DND-41 (cell line): ENCODE measurements at regions not wholly inside any gene's neighbourhood (a gene's known extent, or its start where the extent isn't known, plus 50 kb on each side); places are given as distances from the start of the nearest gene placed in this dataset.

Experiments used
- ATAC-seq: fragments of 200-7000 bp; cut with Tn5 transposase; 3 replicates; pipeline ENCODE4 v1.9.1; 2021; ENCODE audit warnings: low read depth; ENCODE audit not compliant: insufficient read depth
- DNase-seq: peaks from one replicate; pipeline ENCODE4 v3.0.0-alpha.2; 2020
- H2AFZ ChIP-seq: 2 replicates; pipeline ENCODE4 v1.6.0; 2012; ENCODE audit warnings: low read depth, low read length
- H3K27ac ChIP-seq: 2 replicates; pipeline ENCODE4 v1.5.1; 2012; ENCODE audit warnings: low read length, inconsistent platforms
- H3K27me3 ChIP-seq: fragments of 200-600 bp; sonication (generic); 2 replicates; pipeline ENCODE4 v1.6.0; 2012; ENCODE audit warnings: low read length, mild to moderate bottlenecking, inconsistent platforms; ENCODE audit not compliant: insufficient read depth, poor library complexity
- H3K36me3 ChIP-seq: 2 replicates; pipeline ENCODE4 v1.5.1; 2012; ENCODE audit warnings: low read length, inconsistent platforms; ENCODE audit not compliant: insufficient read depth
- H3K4me1 ChIP-seq: 2 replicates; pipeline ENCODE4 v1.5.1; 2012; ENCODE audit warnings: mild to moderate bottlenecking, low read length; ENCODE audit not compliant: insufficient read depth
- H3K4me2 ChIP-seq: 2 replicates; pipeline ENCODE4 v1.6.0; 2012; ENCODE audit warnings: mild to moderate bottlenecking, moderate library complexity, low read length, inconsistent platforms; ENCODE audit not compliant: insufficient read depth
- H3K4me3 ChIP-seq, 2 experiments: fragments of 200-600 bp in 1 of 2; shearing (Covaris generic) in 1 of 2; 2 replicates each; pipeline ENCODE4 v1.5.1; 2012 to 2016; ENCODE audit warnings: inconsistent platforms in 2 of 2, low read length in 2 of 2, mild to moderate bottlenecking in 2 of 2, low read depth in 1 of 2, moderate library complexity in 1 of 2
- H3K79me2 ChIP-seq: 2 replicates; pipeline ENCODE4 v1.6.0; 2012; ENCODE audit warnings: low read length, inconsistent platforms; ENCODE audit not compliant: insufficient read depth
- H3K9ac ChIP-seq: 2 replicates; pipeline ENCODE4 v1.6.0; 2012; ENCODE audit warnings: low read depth, mild to moderate bottlenecking, inconsistent platforms, low read length, moderate library complexity
- H3K9me3 ChIP-seq: 2 replicates; pipeline ENCODE4 v1.5.1; 2012; ENCODE audit warnings: low read length, moderate library complexity, mild to moderate bottlenecking, inconsistent platforms; ENCODE audit not compliant: insufficient read depth, severe bottlenecking
- H4K20me1 ChIP-seq: 2 replicates; pipeline ENCODE4 v1.6.0; 2012; ENCODE audit warnings: low read length; ENCODE audit not compliant: insufficient read depth
- EZH2 ChIP-seq: IDR thresholded peaks from 3 replicates; pipeline ENCODE4 v1.6.1; 2012; ENCODE audit warnings: borderline replicate concordance, low read depth, mild to moderate bottlenecking, moderate library complexity, low read length, inconsistent platforms; ENCODE audit not compliant: severe bottlenecking
- TF ChIP-seq, protein P1 (sequence below): IDR thresholded peaks from 2 replicates; pipeline ENCODE4 v1.5.1; 2012; ENCODE audit warnings: borderline replicate concordance, low read length, moderate library complexity, mild to moderate bottlenecking; ENCODE audit not compliant: poor library complexity, severe bottlenecking; ENCODE audit errors: extremely low read depth

DNA sequence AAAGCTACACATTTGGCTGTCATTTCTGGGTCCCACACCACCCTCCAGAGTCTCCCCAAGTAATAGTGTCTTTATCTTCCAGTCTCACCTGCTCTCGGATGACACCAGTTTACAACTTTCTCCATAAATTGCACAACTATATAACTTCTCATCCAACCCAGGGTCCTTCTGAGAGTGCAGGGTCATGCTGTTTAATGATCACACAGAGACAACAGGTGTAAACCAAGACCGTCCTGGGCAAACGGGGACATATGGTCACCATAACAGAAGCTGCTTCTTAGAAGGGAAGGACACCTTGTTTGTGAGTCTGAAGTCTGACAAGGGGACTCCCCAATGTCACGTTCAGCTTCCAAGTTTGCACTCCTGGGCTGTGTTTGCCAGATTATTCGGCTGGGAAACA is 74.3 kb downstream of the MAP1LC3B2 start:
- Histone ChIP-seq H3K9me3 (no peaks in the 10 kb centered on the region), H3K4me1 (no peaks in the 10 kb centered on the region), H3K4me2 (no peak overlapping the region), H3K36me3 (no peaks in the 10 kb centered on the region), H3K79me2 (no peaks in the 10 kb centered on the region), H2AFZ (no peak overlapping the region), H3K27ac (no peak overlapping the region), H3K27me3 (no peaks in the 10 kb centered on the region), H4K20me1 (no peaks in the 10 kb centered on the region), H3K9ac (no peak overlapping the region), H3K4me3 (no peak overlapping the region)
- DNase-seq (no peak), ATAC-seq (no peak)
- TF ChIP-seq EZH2 = no peak
- TF ChIP-seq, protein P1, sequence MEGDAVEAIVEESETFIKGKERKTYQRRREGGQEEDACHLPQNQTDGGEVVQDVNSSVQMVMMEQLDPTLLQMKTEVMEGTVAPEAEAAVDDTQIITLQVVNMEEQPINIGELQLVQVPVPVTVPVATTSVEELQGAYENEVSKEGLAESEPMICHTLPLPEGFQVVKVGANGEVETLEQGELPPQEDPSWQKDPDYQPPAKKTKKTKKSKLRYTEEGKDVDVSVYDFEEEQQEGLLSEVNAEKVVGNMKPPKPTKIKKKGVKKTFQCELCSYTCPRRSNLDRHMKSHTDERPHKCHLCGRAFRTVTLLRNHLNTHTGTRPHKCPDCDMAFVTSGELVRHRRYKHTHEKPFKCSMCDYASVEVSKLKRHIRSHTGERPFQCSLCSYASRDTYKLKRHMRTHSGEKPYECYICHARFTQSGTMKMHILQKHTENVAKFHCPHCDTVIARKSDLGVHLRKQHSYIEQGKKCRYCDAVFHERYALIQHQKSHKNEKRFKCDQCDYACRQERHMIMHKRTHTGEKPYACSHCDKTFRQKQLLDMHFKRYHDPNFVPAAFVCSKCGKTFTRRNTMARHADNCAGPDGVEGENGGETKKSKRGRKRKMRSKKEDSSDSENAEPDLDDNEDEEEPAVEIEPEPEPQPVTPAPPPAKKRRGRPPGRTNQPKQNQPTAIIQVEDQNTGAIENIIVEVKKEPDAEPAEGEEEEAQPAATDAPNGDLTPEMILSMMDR = no peak

DNA sequence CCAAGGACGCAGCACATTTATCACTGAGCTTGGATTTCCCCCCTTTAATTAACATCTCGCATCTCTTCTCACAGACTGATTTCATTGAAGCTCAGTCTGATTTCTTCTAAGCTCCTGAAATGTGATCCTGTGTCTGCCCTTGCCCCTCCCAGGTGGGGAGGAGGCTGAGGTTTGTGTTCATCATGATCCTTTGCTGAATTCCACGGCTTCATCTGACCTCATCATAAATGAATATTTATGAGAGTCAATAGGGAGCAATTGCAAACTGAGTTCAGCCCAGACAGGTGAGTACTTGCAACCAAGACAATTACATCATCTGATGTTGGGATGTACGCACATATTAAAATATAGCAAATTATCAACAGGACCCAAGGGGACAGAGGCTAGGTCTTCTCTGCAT is 72.4 kb downstream of the MAP1LC3B2 start:
- no peaks in the 10 kb centered on the region for H3K4me1 ChIP-seq
- DNase-seq = no peak
- H3K9ac ChIP-seq = no peak overlapping the region
- H3K4me3 ChIP-seq = no peak overlapping the region
- no peak overlapping the region for H2AFZ ChIP-seq
- no peak overlapping the region for H3K27ac ChIP-seq
- ATAC-seq = no peak
- no peaks in the 10 kb centered on the region for H3K27me3 ChIP-seq
- no peaks in the 10 kb centered on the region for H3K79me2 ChIP-seq
- no peaks in the 10 kb centered on the region for H4K20me1 ChIP-seq
- H3K9me3 ChIP-seq = no peaks in the 10 kb centered on the region
- TF ChIP-seq, protein P1 = no peak
- TF ChIP-seq EZH2 = no peak
- H3K4me2 ChIP-seq = no peak overlapping the region
- no peaks in the 10 kb centered on the region for H3K36me3 ChIP-seq

DNA sequence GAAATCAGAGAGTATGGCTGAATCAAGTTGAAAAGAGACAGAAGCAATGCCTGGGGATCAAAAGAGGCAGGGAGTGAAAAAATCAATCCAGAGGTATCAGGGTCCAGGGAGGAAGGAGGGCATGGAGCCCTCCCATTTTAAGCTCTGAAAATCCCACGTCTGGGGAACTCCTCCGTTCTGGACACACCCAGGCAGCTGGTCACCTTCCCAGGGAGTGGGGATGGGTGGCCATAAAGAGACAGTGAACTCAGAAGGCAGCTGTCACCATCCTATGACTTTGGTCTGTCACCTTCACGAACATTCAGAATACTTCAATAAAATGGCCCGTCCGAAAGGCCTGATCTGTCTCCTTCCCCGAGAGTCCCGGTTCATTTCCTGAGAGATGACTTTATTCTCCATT is 71.6 kb downstream of the MAP1LC3B2 start:
- H3K4me1 ChIP-seq = no peaks in the 10 kb centered on the region
- H3K27me3 ChIP-seq = no peaks in the 10 kb centered on the region
- H3K9ac ChIP-seq = no peak overlapping the region
- H3K4me3 ChIP-seq = no peak overlapping the region
- H3K4me2 ChIP-seq = no peak overlapping the region
- ATAC-seq = no peak
- H3K79me2 ChIP-seq = no peaks in the 10 kb centered on the region
- H3K36me3 ChIP-seq = no peaks in the 10 kb centered on the region
- TF ChIP-seq, protein P1 = no peak
- TF ChIP-seq EZH2 = no peak
- no peak overlapping the region for H2AFZ ChIP-seq
- no peaks in the 10 kb centered on the region for H4K20me1 ChIP-seq
- no peak overlapping the region for H3K27ac ChIP-seq
- H3K9me3 ChIP-seq = no peaks in the 10 kb centered on the region
- no peak for DNase-seq

DNA sequence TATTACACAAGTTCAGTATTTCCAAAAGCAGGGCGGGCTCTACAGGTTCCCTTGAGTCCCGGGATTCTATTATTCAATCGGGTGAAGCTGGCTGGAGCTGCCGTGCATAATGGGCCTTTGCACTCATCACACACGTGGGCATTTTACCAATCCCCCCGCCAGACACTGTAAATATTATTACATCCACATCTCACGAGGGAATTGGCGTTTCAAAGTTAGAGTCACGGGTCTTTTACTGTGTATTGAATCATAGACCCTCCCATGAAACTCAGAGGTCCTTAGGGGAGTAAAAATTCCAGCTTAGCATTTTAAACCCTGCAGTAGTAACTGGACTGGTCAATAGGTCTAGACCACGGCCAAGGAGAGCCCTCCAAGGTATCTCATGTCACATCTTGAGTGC is 70.3 kb downstream of the MAP1LC3B2 start:
- 0 out of 2 replicates have a peak, but pooled peaks cover 1% of the 10 kb centered on the region for H3K4me1 ChIP-seq
- no peaks in the 10 kb centered on the region for H3K9me3 ChIP-seq
- H3K36me3 ChIP-seq = no peaks in the 10 kb centered on the region

More for the DNA sequence above, 70.3 kb downstream of the MAP1LC3B2 start:
- no peak overlapping the region for H3K9ac ChIP-seq
- H3K4me2 ChIP-seq = no peak overlapping the region
- TF ChIP-seq, protein P1 = no peak
- TF ChIP-seq EZH2 = no peak
- no peaks in the 10 kb centered on the region for H3K27me3 ChIP-seq
- H3K4me3 ChIP-seq = no peak overlapping the region
- no peak for ATAC-seq
- no peak for DNase-seq
- no peak overlapping the region for H2AFZ ChIP-seq
- no peaks in the 10 kb centered on the region for H3K79me2 ChIP-seq
- H3K27ac ChIP-seq = no peak overlapping the region
- no peaks in the 10 kb centered on the region for H4K20me1 ChIP-seq
